Right lobe of liver (tissue), 6 donors: ENCODE measurements at regions not wholly inside any gene's neighbourhood (a gene's known extent, or its start where the extent isn't known, plus 50 kb on each side); places are given as distances from the start of the nearest gene placed in this dataset.

Experiments
- ATAC-seq, 4 donors: fragments of 200-7000 bp; cut with Tn5 transposase; one replicate each; pipeline ENCODE4 v1.9.1; 2020; ENCODE audit warnings: mild to moderate bottlenecking in 4 of 4, moderate library complexity in 4 of 4
- DNase-seq, 3 donors: peaks; one replicate each; pipeline ENCODE4 v3.0.0-alpha.2; 2020
- H3K27ac ChIP-seq, 3 donors: fragments of 200-600 bp; one replicate each; pipeline ENCODE4 v1.8.0; 2022
- H3K27me3 ChIP-seq, 2 donors: fragments of 200-600 bp; one replicate each; pipeline ENCODE4 v1.8.0; 2022
- H3K36me3 ChIP-seq, 4 donors: fragments of 200-600 bp; sonication (generic) in 1 of 4; one replicate each; pipeline versions ENCODE4 v1.5.1 to v1.8.0; 2017 to 2022; ENCODE audit warnings: control low read depth in 1 of 4
- H3K4me1 ChIP-seq, 4 donors: fragments of 200-600 bp; sonication (generic) in 1 of 4; one replicate each; pipeline versions ENCODE4 v1.5.1 to v1.8.0; 2017 to 2022; ENCODE audit warnings: control low read depth in 1 of 4
- H3K4me3 ChIP-seq, 3 donors: fragments of 200-600 bp; one replicate each; pipeline ENCODE4 v1.8.0; 2022
- H3K9me3 ChIP-seq, 4 donors: fragments of 200-600 bp; sonication (generic) in 1 of 4; one replicate each; pipeline versions ENCODE4 v1.5.1 to v1.8.0; 2017 to 2022; ENCODE audit warnings: control low read depth in 1 of 4
- POLR2A ChIP-seq: fragments of 450-650 bp; IDR thresholded peaks from one replicate; pipeline ENCODE4 v1.6.1; 2017; ENCODE audit warnings: antibody characterized with exemption, mild to moderate bottlenecking
- WGBS: methylation state at CpG from one replicate; pipeline ENCODE4 v1.1.6; 2018; ENCODE audit warnings: low coverage, low lambda C conversion rate; ENCODE audit not compliant: insufficient coverage; ENCODE audit errors: missing lambda C conversion rate; 5-methylcytosine and 5-hydroxymethylcytosine counted together
- intact Hi-C, 2 donors: fragments of 100-400 bp; cut with DNase I; formaldehyde crosslinking; loops; one replicate each; pipeline versions ENCODE4 v1.11.2 to v1.14.1; 2022
- TF ChIP-seq, protein P1 (sequence below), 4 donors: fragments of 200-600 bp in 3 of 4; fragments of 450-650 bp in 1 of 4; IDR thresholded peaks; one replicate each; pipeline versions ENCODE4 v1.5.1 to v1.8.0; 2016 to 2022; ENCODE audit warnings: antibody characterized with exemption in 4 of 4, mild to moderate bottlenecking in 2 of 4
- donor health status: DM: no; HTN: yes; CAD: no.
- donor health status: DM: no; HTN: no; CAD: no.
- donor health status: DM: no; HTN: no; CAD: no.
- donor health status: DM: no; HTN: yes; CAD: no.
- donor health status: DM: no; HTN: yes; CAD: no.

- no peak overlapping the region for H3K27ac ChIP-seq
- H3K4me3 ChIP-seq = no peak overlapping the region
- intact Hi-C loops = no loop called here
- WGBS = 41% methylated on average over 4 of the region's 4 CpGs
- DNase-seq = no peak
- H3K27me3 ChIP-seq = no peaks in the 10 kb centered on the region
- H3K4me1 ChIP-seq = no peaks in the 10 kb centered on the region
- TF ChIP-seq, protein P1, sequence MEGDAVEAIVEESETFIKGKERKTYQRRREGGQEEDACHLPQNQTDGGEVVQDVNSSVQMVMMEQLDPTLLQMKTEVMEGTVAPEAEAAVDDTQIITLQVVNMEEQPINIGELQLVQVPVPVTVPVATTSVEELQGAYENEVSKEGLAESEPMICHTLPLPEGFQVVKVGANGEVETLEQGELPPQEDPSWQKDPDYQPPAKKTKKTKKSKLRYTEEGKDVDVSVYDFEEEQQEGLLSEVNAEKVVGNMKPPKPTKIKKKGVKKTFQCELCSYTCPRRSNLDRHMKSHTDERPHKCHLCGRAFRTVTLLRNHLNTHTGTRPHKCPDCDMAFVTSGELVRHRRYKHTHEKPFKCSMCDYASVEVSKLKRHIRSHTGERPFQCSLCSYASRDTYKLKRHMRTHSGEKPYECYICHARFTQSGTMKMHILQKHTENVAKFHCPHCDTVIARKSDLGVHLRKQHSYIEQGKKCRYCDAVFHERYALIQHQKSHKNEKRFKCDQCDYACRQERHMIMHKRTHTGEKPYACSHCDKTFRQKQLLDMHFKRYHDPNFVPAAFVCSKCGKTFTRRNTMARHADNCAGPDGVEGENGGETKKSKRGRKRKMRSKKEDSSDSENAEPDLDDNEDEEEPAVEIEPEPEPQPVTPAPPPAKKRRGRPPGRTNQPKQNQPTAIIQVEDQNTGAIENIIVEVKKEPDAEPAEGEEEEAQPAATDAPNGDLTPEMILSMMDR (IDR thresholded peaks at IDR 0.05) = no peak
- no peak for TF ChIP-seq POLR2A
- no peaks in the 10 kb centered on the region for H3K36me3 ChIP-seq
- no peak for ATAC-seq
- peaks cover 0 to 4% (median 0%) of the 10 kb centered on the region in 4 donors for H3K9me3 ChIP-seq
These were observed 743.4 kb upstream of the CTNND2 start for GRCh38 chr5:12647613-12648012.

DNA sequence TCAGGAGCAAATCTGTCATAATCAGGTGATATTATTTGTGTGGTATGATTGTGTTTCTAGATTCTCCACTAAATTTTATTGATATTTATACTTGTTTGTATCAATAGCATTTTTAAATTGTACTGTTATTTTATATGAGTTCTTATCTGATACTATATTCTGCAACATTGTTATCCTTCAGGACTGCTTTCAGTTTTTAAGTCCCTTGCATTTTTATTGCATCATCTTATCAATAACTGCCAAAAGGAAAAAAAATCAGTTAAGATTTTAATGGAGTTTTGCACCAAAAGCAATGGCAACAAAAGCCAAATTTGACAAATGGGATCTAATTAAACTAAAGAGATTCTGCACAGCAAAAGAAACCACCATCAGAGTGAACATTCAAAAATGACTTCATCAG lies 741.3 kb upstream of the CTNND2 start:
- DNase-seq (no peak), ATAC-seq (no peak)
- H3K4me3 ChIP-seq = no peak overlapping the region
- peaks cover 0 to 4% (median 0%) of the 10 kb centered on the region in 4 donors for H3K9me3 ChIP-seq
- no peaks in the 10 kb centered on the region for H3K4me1 ChIP-seq
- H3K27me3 ChIP-seq = no peaks in the 10 kb centered on the region
- TF ChIP-seq POLR2A = no peak
- TF ChIP-seq, protein P1 (IDR thresholded peaks at IDR 0.05) = no peak
- intact Hi-C loops = no loop called here
- no peaks in the 10 kb centered on the region for H3K36me3 ChIP-seq
- no peak overlapping the region for H3K27ac ChIP-seq

GRCh38 chr5:12636209-12636608 lies 732.0 kb upstream of the CTNND2 start:
- ATAC-seq (no peak), DNase-seq (no peak)

DNA sequence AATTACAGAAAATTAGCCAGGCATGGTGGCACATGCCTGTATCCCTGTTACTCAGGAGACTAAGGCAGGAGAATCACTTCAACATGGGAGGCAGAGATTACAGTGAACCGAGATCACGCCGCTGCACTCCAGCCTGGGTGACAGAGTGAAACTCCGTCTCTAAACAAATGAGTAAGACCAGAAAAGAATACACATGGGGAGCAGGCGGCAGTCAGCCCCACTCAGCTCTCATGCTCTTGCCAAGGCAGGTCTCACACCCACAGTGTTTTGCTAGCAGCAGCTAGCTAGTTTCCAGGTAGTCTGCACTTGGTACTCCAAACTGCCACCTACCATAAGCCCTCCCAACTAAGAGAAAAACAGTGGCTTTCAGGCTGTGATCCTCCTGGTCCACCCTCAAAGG lies 722.3 kb upstream of the CTNND2 start:
- no peak overlapping the region for H3K4me3 ChIP-seq
- H3K4me1 ChIP-seq = no peaks in the 10 kb centered on the region
- no peak for DNase-seq
- no peaks in the 10 kb centered on the region for H3K36me3 ChIP-seq
- no peak overlapping the region for H3K27ac ChIP-seq
- ATAC-seq = no peak
- no peaks in the 10 kb centered on the region for H3K27me3 ChIP-seq
- TF ChIP-seq, protein P1 (IDR thresholded peaks at IDR 0.05) = no peak
- TF ChIP-seq POLR2A = no peak
- H3K9me3 ChIP-seq = no peaks in the 10 kb centered on the region
- 82% methylated on average over 3 of the region's 5 CpGs for WGBS
- intact Hi-C loops = no loop called here

More at GRCh38 chr5:12636209-12636608, 732.0 kb upstream of the CTNND2 start:
- H3K27ac ChIP-seq = no peak overlapping the region
- 42% methylated on average over 5 of the region's 5 CpGs for WGBS
- H3K36me3 ChIP-seq = no peaks in the 10 kb centered on the region
- TF ChIP-seq, protein P1 (IDR thresholded peaks at IDR 0.05) = no peak
- TF ChIP-seq POLR2A = no peak
- H3K4me3 ChIP-seq = no peak overlapping the region
- intact Hi-C loops = no loop called here
- H3K4me1 ChIP-seq = no peaks in the 10 kb centered on the region
- no peaks in the 10 kb centered on the region for H3K9me3 ChIP-seq
- H3K27me3 ChIP-seq = no peaks in the 10 kb centered on the region

DNA sequence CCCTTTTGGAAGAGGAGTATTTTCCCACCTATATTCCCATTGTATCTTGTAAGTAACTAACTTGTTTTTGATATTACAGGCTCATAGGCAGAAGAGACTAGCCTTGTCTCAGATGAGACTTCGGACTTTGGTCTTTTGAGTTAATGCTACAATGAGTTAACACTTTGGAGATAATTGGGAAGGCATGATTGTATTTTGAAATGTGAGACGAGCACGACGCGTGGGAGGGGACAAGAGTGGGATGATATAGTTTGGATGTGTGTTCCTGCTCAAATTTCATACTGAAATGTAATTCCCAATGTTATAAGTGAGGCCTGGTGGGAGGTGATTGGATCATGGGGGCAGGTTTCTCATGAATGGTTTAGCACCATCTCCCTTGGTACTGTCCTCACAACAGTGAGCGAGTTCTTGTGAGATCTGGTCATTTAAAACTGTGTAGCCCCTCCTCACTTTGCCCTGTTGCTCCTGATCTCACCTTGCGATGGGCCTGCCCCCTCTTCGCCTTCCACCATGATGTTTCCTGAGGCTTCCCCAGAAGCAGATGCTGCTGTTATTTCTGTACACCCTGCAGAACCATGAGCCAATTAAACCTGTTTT lies 721.5 kb upstream of the CTNND2 start:
- H3K4me1 ChIP-seq = no peaks in the 10 kb centered on the region
- no peaks in the 10 kb centered on the region for H3K36me3 ChIP-seq
- 68% methylated on average over 7 of the region's 8 CpGs for WGBS
- TF ChIP-seq POLR2A = no peak
- TF ChIP-seq, protein P1 (IDR thresholded peaks at IDR 0.05) = no peak
- H3K27ac ChIP-seq = no peak overlapping the region
- no peak overlapping the region for H3K4me3 ChIP-seq
- H3K9me3 ChIP-seq = no peaks in the 10 kb centered on the region
- intact Hi-C loops = no loop called here
- no peak for ATAC-seq
- DNase-seq = no peak
- no peaks in the 10 kb centered on the region for H3K27me3 ChIP-seq
